GM12878 (cell line): ENCODE measurements at regions not wholly inside any gene's neighbourhood (a gene's known extent, or its start where the extent isn't known, plus 50 kb on each side); places are given as distances from the start of the nearest gene placed in this dataset.

ENCODE experiments used
- ATAC-seq: fragments of 200-7000 bp; cut with Tn5 transposase; 3 replicates; pipeline ENCODE4 v1.9.1; 2020; ENCODE audit warnings: mild to moderate bottlenecking, moderate library complexity
- BruUV-seq: library from RNA; stranded (reverse); fragments of 400-500 nt; replicated peaks from 2 replicates; lab custom pipeline; 2021; lab: Mats Ljungman, UMichigan
- CTCF ChIA-PET: fragments of 300-600 bp; sonication (Branson Sonifier 250); formaldehyde crosslinking; extraction: SDS; loops from one replicate; lab custom pipeline; 2021; ENCODE audit warnings: inconsistent platforms; lab: Yijun Ruan, JAX
- POLR2A ChIA-PET: fragments of 350-600 bp; formaldehyde crosslinking; extraction: SDS; loops from one replicate; lab custom pipeline; 2021; ENCODE audit warnings: inconsistent platforms; lab: Charles Lee
- RAD21 ChIA-PET: fragments of 300-600 bp; sonication (Branson Sonifier 250); formaldehyde crosslinking; loops from one replicate; lab custom pipeline; 2023; ENCODE audit warnings: antibody characterized with exemption; ENCODE audit not compliant: unreplicated experiment; lab: Charles Lee
- SMC1A ChIA-PET: fragments of 300-600 bp; sonication (Branson Sonifier 250); formaldehyde crosslinking; loops from one replicate; lab custom pipeline; 2023; ENCODE audit not compliant: unreplicated experiment, uncharacterized antibody; lab: Charles Lee
- DNase-seq: peaks from one replicate; pipeline ENCODE4 v3.0.0-alpha.2; 2011; ENCODE audit warnings: low read depth, low spot score
- FAIRE-seq: peaks from 3 replicates; lab custom pipeline; 2011; peaks lifted over from hg19 to GRCh38; lab: Jason Lieb, UNC
- H2AFZ ChIP-seq: 2 replicates; pipeline ENCODE4 v1.6.0; 2011; ENCODE audit warnings: low read depth, low read length, control low read depth; ENCODE audit not compliant: control insufficient read depth
- H3K27ac ChIP-seq: 2 replicates; pipeline ENCODE4 v1.5.1; 2011; ENCODE audit warnings: control low read depth; ENCODE audit not compliant: control insufficient read depth, insufficient read depth
- H3K27me3 ChIP-seq, 2 experiments: replicated peaks in 1 of 2; 2 replicates each; pipeline versions ENCODE4 v1.6.0 to v1.6.1; 2011; ENCODE audit warnings: low read length in 1 of 2; ENCODE audit not compliant: control insufficient read depth in 2 of 2, insufficient read depth in 2 of 2
- H3K36me3 ChIP-seq, 2 experiments: 2 replicates each; pipeline ENCODE4 v1.5.1; 2011; ENCODE audit warnings: low read length in 1 of 2; ENCODE audit not compliant: control insufficient read depth in 2 of 2, insufficient read depth in 2 of 2
- H3K4me1 ChIP-seq: 2 replicates; pipeline ENCODE4 v1.6.1; 2011; ENCODE audit warnings: mild to moderate bottlenecking, low read length, moderate library complexity, mixed read lengths; ENCODE audit not compliant: control insufficient read depth, insufficient read depth
- H3K4me2 ChIP-seq: 2 replicates; pipeline ENCODE4 v1.6.0; 2011; ENCODE audit warnings: control low read depth; ENCODE audit not compliant: control insufficient read depth, insufficient read depth
- H3K4me3 ChIP-seq: fragments of 200-600 bp; sonication (generic); 2 replicates; pipeline ENCODE4 v1.5.1; 2016
- H3K79me2 ChIP-seq: 2 replicates; pipeline ENCODE4 v1.6.0; 2011; ENCODE audit warnings: low read length; ENCODE audit not compliant: control insufficient read depth, insufficient read depth
- H3K9ac ChIP-seq: 2 replicates; pipeline ENCODE4 v1.8.0; 2011; ENCODE audit warnings: low read length, control low read depth, mixed read lengths; ENCODE audit not compliant: control insufficient read depth, insufficient read depth
- H3K9me3 ChIP-seq: replicated peaks from 3 replicates; pipeline ENCODE4 v1.5.1; 2011; ENCODE audit warnings: mild to moderate bottlenecking, low read length; ENCODE audit not compliant: control insufficient read depth, insufficient read depth
- H4K20me1 ChIP-seq: 2 replicates; pipeline ENCODE4 v1.6.0; 2011; ENCODE audit not compliant: control insufficient read depth, insufficient read depth
- CHD1 ChIP-seq: IDR thresholded peaks from 2 replicates; pipeline ENCODE4 v1.6.1; 2012; ENCODE audit warnings: low read depth, low read length, improper control_type of control experiment
- DPF2 ChIP-seq: fragments of 450-650 bp; IDR thresholded peaks from 2 replicates; pipeline ENCODE4 v1.6.1; 2017; ENCODE audit warnings: mild to moderate bottlenecking
- ESRRA ChIP-seq: IDR thresholded peaks from 2 replicates; pipeline ENCODE4 v1.6.1; 2012; ENCODE audit warnings: mild to moderate bottlenecking, low read length, improper control_type of control experiment
- HDAC2 ChIP-seq: fragments of 200-600 bp; sonication (generic); IDR thresholded peaks from 2 replicates; pipeline ENCODE4 v1.6.1; 2017
- MTA3 ChIP-seq: IDR thresholded peaks from 2 replicates; pipeline ENCODE4 v1.6.1; 2012; ENCODE audit warnings: low read length, inconsistent platforms, borderline replicate concordance
- NFYB ChIP-seq: IDR thresholded peaks from 2 replicates; pipeline ENCODE4 v1.6.1; 2011; ENCODE audit warnings: low read depth, mild to moderate bottlenecking, low read length, improper control_type of control experiment, moderate library complexity; ENCODE audit not compliant: insufficient read depth
- RB1 ChIP-seq: fragments of 450-650 bp; formaldehyde crosslinking; IDR thresholded peaks from 2 replicates; pipeline ENCODE4 v1.6.1; 2017; ENCODE audit warnings: mild to moderate bottlenecking, borderline replicate concordance
- SPI1 ChIP-seq: IDR thresholded peaks from 2 replicates; pipeline ENCODE4 v1.6.1; 2011; ENCODE audit warnings: low read depth, mild to moderate bottlenecking, low read length, moderate library complexity, borderline replicate concordance; ENCODE audit not compliant: insufficient read depth
- SREBF1 ChIP-seq: IDR thresholded peaks from 2 replicates; pipeline ENCODE4 v1.6.1; 2012; ENCODE audit warnings: mild to moderate bottlenecking, low read length
- TAF1 ChIP-seq: IDR thresholded peaks from 2 replicates; pipeline ENCODE4 v1.6.1; 2011; ENCODE audit warnings: mild to moderate bottlenecking, low read depth, low read length, borderline replicate concordance
- WRNIP1 ChIP-seq: IDR thresholded peaks from 2 replicates; pipeline ENCODE4 v1.6.1; 2011; ENCODE audit warnings: low read depth, low read length, improper control_type of control experiment, borderline replicate concordance
- WGBS: methylation state at CpG from one replicate; pipeline ENCODE4 v1.1.6; 2016; ENCODE audit warnings: low lambda C conversion rate; ENCODE audit not compliant: insufficient replicate concordance, insufficient coverage; ENCODE audit errors: missing lambda C conversion rate; 5-methylcytosine and 5-hydroxymethylcytosine counted together
- in situ Hi-C: fragments of 300-500 bp; cut with MboI; formaldehyde crosslinking; loops from 9 replicates; pipeline ENCODE4 v1.14.3; 2018; ENCODE audit warnings: mixed read lengths
- intact Hi-C: fragments of 100-400 bp; cut with micrococcal nuclease; formaldehyde crosslinking; loops from one replicate; pipeline ENCODE4 v1.14.2; 2022; ENCODE audit not compliant: unreplicated experiment

DNA sequence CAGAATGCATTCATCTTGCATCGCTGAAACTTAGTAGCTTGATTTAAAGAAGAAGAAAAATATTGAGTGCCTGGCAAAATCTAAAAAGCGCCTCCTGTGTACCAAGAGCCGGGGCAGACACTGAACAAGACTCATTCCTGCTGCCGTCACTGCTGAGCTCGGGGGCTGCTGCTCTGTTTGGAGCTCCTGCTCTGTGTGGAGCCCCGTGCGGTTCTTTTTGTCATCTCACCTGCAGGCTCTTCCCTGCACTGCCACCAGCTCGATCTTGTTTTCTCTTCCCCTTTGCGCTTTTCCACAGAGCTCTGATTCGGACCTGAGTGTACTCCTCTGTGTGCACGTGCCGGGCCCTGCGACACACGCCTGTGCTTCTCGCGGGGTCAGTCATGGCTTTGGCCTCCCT, 462.1 kb upstream of the DPP6 start:
- WGBS = 59% methylated on average over 16 of the region's 16 CpGs
- ChIA-PET POLR2A (no interaction called here), CTCF (no interaction called here), RAD21 (no interaction called here), SMC1A (no interaction called here)
- intact Hi-C loops (no loop called here), in situ Hi-C loops (no loop called here)
- BruUV-seq = no TSS peak
- Histone ChIP-seq H3K4me3 (no peak overlapping the region), H4K20me1 (no peaks in the 10 kb centered on the region), H3K27ac (no peak overlapping the region), H3K36me3 (no peaks in the 10 kb centered on the region), H2AFZ (no peak overlapping the region), H3K4me2 (no peak overlapping the region), H3K27me3 (no peaks in the 10 kb centered on the region), H3K4me1 (no peaks in the 10 kb centered on the region), H3K9me3 (no peaks in the 10 kb centered on the region), H3K9ac (no peak overlapping the region), H3K79me2 (no peaks in the 10 kb centered on the region)
- no peak for DNase-seq
- TF ChIP-seq HDAC2 (no peak), RB1 (no peak), CHD1 (no peak), NFYB (no peak), DPF2 (no peak), MTA3 (no peak), TAF1 (no peak), ESRRA (no peak), SPI1 (no peak), WRNIP1 (no peak)
- no peak for FAIRE-seq
- no peak for ATAC-seq

DNA sequence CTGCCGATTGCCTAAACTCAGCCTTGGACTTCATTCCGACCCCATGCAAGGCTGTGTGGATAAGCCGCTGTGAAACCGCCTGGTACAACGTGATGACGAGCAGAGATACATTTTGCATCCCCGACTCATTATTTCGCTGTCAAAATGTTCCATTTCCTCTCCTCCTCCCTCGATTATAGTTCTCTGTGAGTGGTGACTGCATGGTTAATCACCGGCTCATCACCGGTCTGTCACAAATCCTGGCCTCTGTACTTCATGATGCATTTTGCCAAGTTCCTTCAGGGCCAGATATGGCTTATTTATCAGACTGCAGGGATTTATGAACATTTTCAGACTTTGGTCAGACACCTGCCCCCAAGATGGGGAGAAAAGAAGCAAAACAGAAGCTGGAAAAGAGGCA, 461.6 kb upstream of the DPP6 start:
- POLR2A ChIA-PET = no interaction called here
- Histone ChIP-seq H3K27ac (no peak overlapping the region), H3K9me3 (no peaks in the 10 kb centered on the region), H3K4me2 (no peak overlapping the region), H3K27me3 (no peaks in the 10 kb centered on the region), H3K36me3 (no peaks in the 10 kb centered on the region), H2AFZ (no peak overlapping the region), H3K79me2 (no peaks in the 10 kb centered on the region), H4K20me1 (no peaks in the 10 kb centered on the region), H3K4me3 (no peak overlapping the region), H3K9ac (no peak overlapping the region), H3K4me1 (no peaks in the 10 kb centered on the region)
- intact Hi-C loops = no loop called here
- no peak for FAIRE-seq
- in situ Hi-C loops = no loop called here
- RAD21 ChIA-PET = no interaction called here
- BruUV-seq = no TSS peak
- no peak for TF ChIP-seq SREBF1
- SMC1A ChIA-PET = no interaction called here
- 47% methylated on average over 11 of the region's 11 CpGs for WGBS
- no peak for ATAC-seq
- CTCF ChIA-PET = no interaction called here
- DNase-seq = no peak
